ENCODE measurements at regions not wholly inside any gene's neighbourhood (a gene's known extent, or its start where the extent isn't known, plus 50 kb on each side); places are given as distances from the start of the nearest gene placed in this dataset.

DNA sequence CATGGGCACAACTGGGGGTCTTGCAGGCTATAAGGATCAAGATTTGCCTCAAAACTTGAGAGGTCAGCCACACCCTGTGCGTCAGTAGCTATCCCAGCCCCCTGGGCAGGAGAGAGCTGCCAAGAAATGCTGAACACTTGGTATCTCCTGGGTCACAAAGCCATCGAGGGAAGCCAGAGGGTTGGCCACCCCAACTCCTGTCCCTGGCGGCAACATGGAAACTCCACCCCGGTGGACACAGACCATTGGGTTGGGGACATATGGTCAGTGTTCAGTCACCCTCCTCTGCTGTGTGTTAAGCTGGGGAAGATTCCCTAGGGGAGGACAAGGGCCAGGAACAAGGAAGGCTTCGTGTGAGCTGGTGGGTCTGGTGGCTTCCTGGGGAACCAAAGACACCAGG lies 140.6 kb downstream of the C5orf15 start:
- DNase-seq, result no peak

- no peak for DNase-seq
Observed at GRCh38 chr5:133827011-133827410, 141.4 kb downstream of the C5orf15 start.

DNA sequence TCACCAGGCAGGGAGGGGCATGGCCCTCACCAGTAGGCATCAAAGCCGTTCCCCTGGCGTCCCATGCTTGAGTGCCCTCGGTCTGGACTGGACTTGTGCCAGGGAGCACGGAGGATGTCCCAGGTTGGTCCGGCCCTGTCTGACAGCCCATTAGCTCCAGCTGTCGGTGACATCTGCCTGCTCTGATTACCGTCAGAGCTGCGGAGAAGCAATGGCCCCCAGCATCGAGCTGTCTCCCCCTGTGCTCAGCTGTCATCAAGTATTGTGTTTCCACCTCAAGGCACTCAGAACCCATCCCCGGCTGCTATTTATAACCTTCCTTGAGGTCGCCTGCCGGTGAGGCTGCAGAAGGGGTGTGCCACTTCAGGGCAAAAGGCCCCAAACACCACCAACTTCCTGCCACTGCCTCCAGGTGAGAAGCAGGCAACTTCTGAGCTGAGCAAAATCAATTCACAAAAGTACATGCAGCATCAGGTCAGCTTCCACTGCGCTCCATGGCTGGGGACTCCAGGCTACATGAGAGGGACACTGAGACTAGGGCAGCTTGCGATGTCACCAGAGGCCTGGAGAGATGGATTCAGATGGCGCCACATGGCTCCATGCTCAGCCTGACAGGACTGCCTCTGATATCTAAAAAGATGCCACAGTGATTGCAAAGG lies 142.7 kb downstream of the C5orf15 start:
- no peak for DNase-seq

DNA sequence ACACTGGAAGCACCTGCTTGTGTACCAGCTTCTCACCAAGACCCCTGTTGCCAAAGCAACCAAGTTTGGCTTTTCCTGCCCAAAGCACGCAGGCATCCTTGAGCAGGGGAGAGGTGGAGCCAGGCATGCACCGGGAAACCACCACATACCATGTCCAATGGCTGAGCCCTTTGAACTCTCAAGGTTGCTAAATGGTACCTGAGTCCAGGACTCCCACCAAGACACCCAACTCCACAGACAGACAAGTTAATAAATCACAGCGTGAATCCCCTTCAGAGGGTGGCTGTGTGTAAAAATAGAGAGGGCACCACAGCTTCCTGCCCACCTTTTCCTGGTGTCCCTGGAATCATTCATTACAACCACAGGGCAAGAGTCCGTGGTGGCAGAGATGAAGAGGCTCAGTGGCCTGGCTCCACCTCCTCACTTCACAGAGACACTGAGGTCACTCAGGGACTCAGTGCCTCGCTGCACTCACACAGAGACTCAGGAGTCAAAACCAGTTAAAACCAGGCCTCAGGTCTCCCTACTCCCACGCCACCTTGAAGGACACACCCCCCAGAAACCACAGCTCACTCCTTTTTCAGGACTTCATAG lies 143.7 kb downstream of the C5orf15 start:
- DNase-seq, result no peak

DNA sequence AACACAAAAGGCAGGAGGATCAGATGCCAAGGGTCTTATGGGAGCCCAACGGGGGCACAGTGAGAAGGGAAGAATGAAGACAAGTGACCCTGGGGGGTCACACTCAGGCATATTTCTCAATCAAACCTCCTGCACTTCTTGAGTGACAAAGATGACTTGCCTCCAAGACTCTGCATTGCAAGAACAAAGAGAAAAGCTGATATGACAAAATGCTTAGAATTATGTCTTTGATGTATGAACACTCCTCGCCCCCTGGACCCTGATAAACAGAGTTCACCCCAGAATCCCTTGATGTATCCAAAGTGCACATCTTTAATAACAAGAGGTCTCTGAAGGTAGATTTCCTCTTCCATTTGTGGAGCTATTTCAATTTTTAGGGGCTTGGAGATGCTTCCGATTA lies 146.5 kb downstream of the C5orf15 start:
- no peak for DNase-seq

DNA sequence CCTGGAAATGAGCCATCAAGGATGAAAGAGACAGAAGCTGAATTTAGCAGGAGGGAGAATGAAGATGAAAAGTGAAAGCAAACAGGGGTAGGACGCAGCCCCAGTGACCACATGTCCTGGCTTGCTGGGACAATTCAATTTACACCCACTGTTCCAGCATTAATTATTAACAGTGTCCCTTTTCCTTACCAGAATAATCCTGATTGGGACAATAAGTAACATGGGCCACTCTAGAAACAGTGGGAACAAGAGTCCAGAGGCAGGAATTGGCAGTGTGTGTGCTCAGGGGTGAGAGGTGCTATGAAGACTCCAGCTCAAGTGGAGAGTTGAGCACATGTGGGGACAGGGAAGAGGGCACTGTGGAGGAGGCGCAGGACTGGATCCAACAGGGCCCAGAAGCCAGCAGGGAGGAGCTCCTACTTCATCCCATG lies 147.1 kb downstream of the C5orf15 start:
- no peak for DNase-seq

- no peak for DNase-seq
Observed at GRCh38 chr5:133820507-133820906, 147.9 kb downstream of the C5orf15 start.

DNA sequence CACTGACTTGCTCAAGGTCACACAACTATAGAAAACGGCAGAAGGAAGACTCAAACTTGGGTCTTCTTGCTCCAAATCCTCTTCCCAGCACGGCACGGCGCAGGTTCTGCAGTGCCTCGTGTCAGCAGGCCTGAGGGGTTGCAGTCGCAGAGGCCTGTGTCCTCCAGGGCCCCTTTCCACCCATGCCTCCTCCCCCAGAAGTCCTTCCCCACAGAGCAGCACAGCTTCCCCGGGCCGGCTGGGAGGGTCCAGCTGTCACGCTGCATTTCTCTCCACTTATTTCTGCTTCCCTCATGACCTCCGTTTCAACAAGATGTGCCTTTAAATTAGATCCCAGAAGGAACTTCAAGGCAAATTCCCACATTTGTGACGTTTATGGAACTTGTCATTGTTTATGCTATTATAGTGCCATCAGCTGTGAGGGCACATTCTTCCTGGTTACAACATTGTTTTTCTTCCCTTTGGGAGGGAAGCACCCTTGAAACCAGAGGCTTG lies 148.4 kb downstream of the C5orf15 start:
- no peak for DNase-seq

- no peak for DNase-seq
Observed at GRCh38 chr5:133818869-133819600, 149.4 kb downstream of the C5orf15 start.

- DNase-seq, result no peak
Observed at GRCh38 chr5:133818031-133818431, 150.4 kb downstream of the C5orf15 start.

GRCh38 chr5:133817456-133817855 lies 151.0 kb downstream of the C5orf15 start:
- no peak for DNase-seq

DNA sequence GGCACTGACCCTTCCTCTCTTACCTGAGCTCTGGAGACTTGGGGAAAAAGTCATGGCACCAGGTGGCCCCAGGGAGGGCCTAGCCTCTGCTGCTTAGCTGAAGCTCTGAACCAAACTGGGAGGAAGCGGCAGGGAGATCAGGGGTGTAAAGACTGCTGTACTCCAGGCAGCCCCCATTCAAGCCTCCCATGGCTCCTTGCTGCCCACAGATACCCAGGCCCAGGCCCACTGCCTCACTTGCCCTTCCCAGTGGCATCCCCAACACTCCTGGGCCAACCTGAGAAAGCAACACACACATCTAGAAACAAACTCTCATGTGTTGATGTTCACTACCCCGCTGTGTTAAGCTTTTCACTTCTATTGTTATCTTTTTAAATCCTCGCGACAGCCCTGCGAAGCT lies 151.6 kb downstream of the C5orf15 start:
- no peak for DNase-seq

- DNase-seq, result no peak
Observed at GRCh38 chr5:133814152-133814551, 154.3 kb downstream of the C5orf15 start.

- no peak for DNase-seq
Observed at GRCh38 chr5:133811168-133811567, 157.3 kb downstream of the C5orf15 start.

DNA sequence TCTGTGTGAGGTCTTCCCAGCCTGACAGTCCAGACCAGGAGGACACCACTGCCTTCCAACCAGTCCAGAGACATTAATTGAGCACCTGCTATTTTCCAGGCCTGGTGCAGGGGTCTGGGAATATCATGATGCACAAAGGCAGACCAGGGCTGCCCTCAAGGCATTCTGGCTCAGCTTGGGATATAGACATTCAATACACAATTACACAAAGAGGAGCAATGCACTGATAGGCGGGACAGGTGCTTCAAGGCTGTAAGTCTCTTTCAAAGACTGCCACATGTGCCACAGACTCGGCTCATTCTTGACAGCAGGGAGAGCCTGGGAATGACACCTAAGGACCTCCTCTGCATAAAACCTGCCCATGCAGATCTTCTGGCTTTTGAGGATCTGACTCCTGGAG lies 158.6 kb downstream of the C5orf15 start:
- no peak for DNase-seq

DNA sequence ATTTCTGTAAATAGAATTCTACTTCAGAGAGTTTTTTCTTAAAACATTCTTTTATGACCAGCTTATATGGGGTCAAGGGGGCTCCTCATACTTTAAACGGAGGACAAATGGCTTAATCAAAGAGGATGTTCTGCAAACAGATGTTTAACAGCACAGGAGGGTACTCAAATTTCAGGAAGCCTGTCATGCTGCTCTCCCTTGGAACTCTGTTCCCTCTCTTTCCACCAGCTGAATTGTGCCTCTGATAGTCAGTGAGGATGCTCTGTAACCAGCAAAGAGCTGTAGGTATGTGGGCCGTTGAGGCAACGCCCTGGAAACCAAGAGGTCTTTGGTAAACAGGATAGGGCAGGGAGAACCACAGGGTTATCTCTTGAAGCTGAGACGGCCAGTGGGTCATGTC lies 161.1 kb downstream of the C5orf15 start:
- DNase-seq, result no peak

GRCh38 chr5:133806847-133807246 lies 161.6 kb downstream of the C5orf15 start:
- DNase-seq, result no peak

- no peak for DNase-seq
Observed at GRCh38 chr5:133801955-133802751, 166.3 kb downstream of the C5orf15 start.

- DNase-seq, result no peak
Observed at GRCh38 chr5:133801431-133801830, 167.0 kb downstream of the C5orf15 start.

- no peak for DNase-seq
Observed at GRCh38 chr5:133799571-133800237, 168.7 kb downstream of the C5orf15 start.

DNA sequence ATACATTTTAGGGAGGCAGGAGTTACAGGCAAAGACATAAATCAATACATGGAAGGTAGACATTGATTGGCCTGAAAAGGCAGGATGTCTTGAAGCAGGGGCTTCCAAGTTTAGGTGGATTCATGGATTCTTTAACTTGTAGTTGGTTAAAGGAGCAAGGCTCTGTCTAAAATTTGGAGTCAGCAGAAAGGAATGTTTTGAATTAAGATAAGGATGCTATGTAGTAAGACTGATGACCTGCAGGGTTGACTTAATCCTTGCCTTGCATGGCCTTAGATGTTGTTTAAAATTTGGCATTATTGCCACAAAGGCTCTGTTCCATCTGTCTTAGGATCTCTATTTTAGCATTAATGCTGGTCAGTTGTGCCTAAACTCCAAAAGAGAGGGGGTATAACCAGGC lies 171.3 kb downstream of the C5orf15 start:
- DNase-seq, result no peak

GRCh38 chr5:133796186-133796585 lies 172.2 kb downstream of the C5orf15 start:
- no peak for DNase-seq
